Glutamatergic neuron (in vitro differentiated cells): ENCODE measurements at regions not wholly inside any gene's neighbourhood (a gene's known extent, or its start where the extent isn't known, plus 50 kb on each side); places are given as distances from the start of the nearest gene placed in this dataset.

ENCODE experiments used
- DNase-seq: peaks from one replicate; pipeline ENCODE4 v3.0.0; 2022
- H3K27ac Mint-ChIP-seq: one replicate; pipeline ENCODE4 v1.8.0; 2020; ENCODE audit warnings: mild to moderate bottlenecking, mixed read lengths, inconsistent platforms; ENCODE audit not compliant: unreplicated experiment
- H3K27me3 Mint-ChIP-seq: one replicate; pipeline ENCODE4 v1.8.0; 2020; ENCODE audit warnings: mild to moderate bottlenecking, moderate library complexity, mixed read lengths, inconsistent platforms; ENCODE audit not compliant: unreplicated experiment
- H3K36me3 Mint-ChIP-seq: one replicate; pipeline ENCODE4 v1.8.0; 2020; ENCODE audit warnings: mild to moderate bottlenecking, mixed read lengths, inconsistent platforms; ENCODE audit not compliant: unreplicated experiment
- H3K4me1 Mint-ChIP-seq: one replicate; pipeline ENCODE4 v1.8.0; 2020; ENCODE audit warnings: mild to moderate bottlenecking, low read depth, mixed read lengths, inconsistent platforms; ENCODE audit not compliant: unreplicated experiment
- H3K4me3 Mint-ChIP-seq: one replicate; pipeline ENCODE4 v1.8.0; 2020; ENCODE audit warnings: mild to moderate bottlenecking, mixed read lengths, inconsistent platforms; ENCODE audit not compliant: unreplicated experiment
- H3K9me3 Mint-ChIP-seq: one replicate; pipeline ENCODE4 v1.8.0; 2020; ENCODE audit warnings: mild to moderate bottlenecking, moderate library complexity, mixed read lengths, inconsistent platforms; ENCODE audit not compliant: unreplicated experiment
- CTCF ChIP-seq: fragments of 200-600 bp; sonication (generic); IDR thresholded peaks from one replicate; pipeline ENCODE4 v1.5.0; 2021; ENCODE audit not compliant: partially characterized antibody, unreplicated experiment

- Mint-ChIP-seq H3K4me1 (no peaks in the 10 kb centered on the region), H3K27ac (no peak overlapping the region), H3K27me3 (no peaks in the 10 kb centered on the region), H3K4me3 (no peak overlapping the region), H3K9me3 (no peaks in the 10 kb centered on the region), H3K36me3 (no peaks in the 10 kb centered on the region)
- TF ChIP-seq CTCF, result no peak
- no peak for DNase-seq
These were observed 454.5 kb downstream of the BCL11A start for GRCh38 chr2:60098996-60099395.

GRCh38 chr2:60097298-60097697 is 456.2 kb downstream of the BCL11A start:
- H3K27me3 Mint-ChIP-seq, result no peaks in the 10 kb centered on the region
- H3K4me3 Mint-ChIP-seq, result no peak overlapping the region
- H3K4me1 Mint-ChIP-seq, result no peaks in the 10 kb centered on the region
- TF ChIP-seq CTCF, result no peak
- H3K36me3 Mint-ChIP-seq, result no peaks in the 10 kb centered on the region
- no peak overlapping the region for H3K27ac Mint-ChIP-seq
- H3K9me3 Mint-ChIP-seq, result peaks cover 2% of the 10 kb centered on the region
- DNase-seq, result no peak

GRCh38 chr2:60096556-60096955 is 456.9 kb downstream of the BCL11A start:
- no peaks in the 10 kb centered on the region for H3K27me3 Mint-ChIP-seq

GRCh38 chr2:60095903-60096302 is 457.6 kb downstream of the BCL11A start:
- no peak for TF ChIP-seq CTCF
- H3K4me1 Mint-ChIP-seq, result no peaks in the 10 kb centered on the region

More at GRCh38 chr2:60096556-60096955, 456.9 kb downstream of the BCL11A start:
- no peak overlapping the region for H3K27ac Mint-ChIP-seq
- no peak for TF ChIP-seq CTCF
- H3K36me3 Mint-ChIP-seq, result no peaks in the 10 kb centered on the region
- no peak for DNase-seq
- H3K4me3 Mint-ChIP-seq, result no peak overlapping the region
- peaks cover 2% of the 10 kb centered on the region for H3K9me3 Mint-ChIP-seq
- no peaks in the 10 kb centered on the region for H3K4me1 Mint-ChIP-seq

GRCh38 chr2:60095202-60095815 is 458.1 kb downstream of the BCL11A start:
- DNase-seq, result no peak
- TF ChIP-seq CTCF, result no peak
- Mint-ChIP-seq H3K27me3 (no peaks in the 10 kb centered on the region), H3K4me1 (no peaks in the 10 kb centered on the region), H3K27ac (no peak overlapping the region), H3K36me3 (no peaks in the 10 kb centered on the region), H3K4me3 (no peak overlapping the region), H3K9me3 (peaks cover 2% of the 10 kb centered on the region)

More at GRCh38 chr2:60095903-60096302, 457.6 kb downstream of the BCL11A start:
- Mint-ChIP-seq H3K9me3 (peaks cover 2% of the 10 kb centered on the region), H3K36me3 (no peaks in the 10 kb centered on the region), H3K4me3 (no peak overlapping the region), H3K27ac (no peak overlapping the region), H3K27me3 (no peaks in the 10 kb centered on the region)
- DNase-seq, result no peak
